ENCODE measurements at regions not wholly inside any gene's neighbourhood (a gene's known extent, or its start where the extent isn't known, plus 50 kb on each side); places are given as distances from the start of the nearest gene placed in this dataset.
"Not testable (repeated sequence)": the region's sequence is repeated elsewhere in the genome, so short reads cannot be mapped to it uniquely, and the experiment has no call there.

DNA sequence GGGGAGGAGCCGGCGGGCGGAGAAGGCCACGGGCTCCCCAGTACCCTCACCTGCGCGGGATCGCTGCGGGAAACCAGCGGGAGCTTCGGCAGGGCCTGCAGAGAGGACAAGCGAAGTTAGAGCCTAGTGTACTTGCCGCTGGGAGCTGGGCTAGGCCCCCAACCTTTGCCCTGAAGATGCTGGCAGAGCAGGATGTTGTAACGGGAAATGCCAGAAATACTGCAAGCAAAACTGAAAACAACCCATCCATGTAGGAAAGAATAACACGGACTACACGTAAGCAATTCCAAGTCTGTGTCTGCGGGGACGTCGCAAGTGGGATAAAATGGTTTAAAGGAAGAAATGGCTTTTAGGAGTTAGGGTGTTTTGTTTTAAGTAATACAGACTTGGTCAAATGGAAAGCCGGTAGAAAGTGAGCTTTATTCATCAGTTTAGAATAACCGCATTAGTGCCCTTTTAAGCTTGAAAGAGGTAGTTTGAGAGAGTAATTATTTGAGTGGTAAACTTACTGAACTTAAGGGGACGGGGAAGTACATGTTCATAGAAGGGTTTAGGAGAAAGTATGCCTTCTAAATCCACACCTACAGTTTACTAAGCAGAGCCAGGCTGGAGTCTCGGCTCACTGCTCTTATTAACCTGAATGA is 121.3 kb upstream of the NIPA1 start:
- not testable (repeated sequence) for FAIRE-seq; DNase-seq (ENCODE audit: low spot score)

DNA sequence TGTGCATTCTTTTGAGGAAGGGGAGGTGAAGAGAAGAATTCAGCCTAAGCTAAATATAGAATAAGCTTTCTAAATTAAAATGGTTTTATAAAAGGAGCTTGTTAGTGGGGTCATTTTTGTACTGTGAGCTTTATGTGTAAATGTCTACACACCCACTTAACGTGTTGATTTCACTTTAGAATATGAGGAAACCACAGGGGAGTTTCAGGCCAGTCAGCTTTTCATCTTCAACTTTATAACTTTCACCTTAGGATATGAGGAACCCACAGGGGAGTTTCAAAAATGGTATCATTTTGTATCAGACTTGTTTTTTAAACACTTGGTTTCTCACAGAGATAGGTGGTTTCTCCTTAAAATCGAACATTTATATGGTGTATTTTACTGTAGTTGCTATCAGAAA is 120.7 kb upstream of the NIPA1 start:
- FAIRE-seq = not testable (repeated sequence)

DNA sequence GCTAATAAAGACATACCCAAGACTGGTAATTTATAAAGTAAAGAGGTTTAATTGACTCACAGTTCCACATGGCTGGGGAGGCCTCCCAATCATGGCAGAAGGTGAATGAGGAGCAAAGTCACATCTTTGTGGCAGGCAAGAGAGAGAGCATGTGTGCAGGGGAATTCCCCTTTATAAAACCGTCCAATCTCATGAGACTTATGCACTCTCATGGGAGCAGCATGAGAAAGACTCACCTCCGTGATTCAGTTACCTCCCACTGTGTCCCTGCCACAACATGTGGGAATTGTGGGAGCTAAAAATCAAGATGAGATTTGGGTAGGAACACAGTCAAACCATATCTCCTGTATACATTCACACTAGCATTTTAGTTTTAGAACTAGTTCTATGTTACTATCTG is 101.7 kb upstream of the NIPA1 start:
- FAIRE-seq; DNase-seq (ENCODE audit: low spot score): not testable (repeated sequence)

More for the DNA sequence above, 120.7 kb upstream of the NIPA1 start:
- not testable (repeated sequence) for DNase-seq (ENCODE audit: low spot score)

DNA sequence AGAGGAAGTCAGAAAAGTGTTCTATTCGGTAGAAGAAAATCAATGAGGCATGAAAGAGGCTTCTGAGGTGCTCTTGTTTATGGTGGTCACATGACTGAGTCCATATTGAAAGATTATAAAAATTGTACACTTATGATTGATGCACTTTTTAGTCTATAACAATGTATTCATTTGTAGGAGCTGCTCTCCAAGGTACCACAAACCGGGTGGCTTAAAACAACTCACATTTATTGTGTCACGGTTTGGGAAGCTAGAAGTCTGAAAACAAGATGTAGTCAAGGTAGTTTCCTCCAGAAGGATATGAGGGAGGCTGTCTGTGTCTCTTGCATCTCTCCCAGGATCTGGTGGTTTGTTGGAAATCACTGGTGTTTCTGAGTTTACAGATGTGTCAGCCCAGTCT is 86.6 kb upstream of the NIPA1 start:
- FAIRE-seq; DNase-seq (ENCODE audit: low spot score): not testable (repeated sequence)

DNA sequence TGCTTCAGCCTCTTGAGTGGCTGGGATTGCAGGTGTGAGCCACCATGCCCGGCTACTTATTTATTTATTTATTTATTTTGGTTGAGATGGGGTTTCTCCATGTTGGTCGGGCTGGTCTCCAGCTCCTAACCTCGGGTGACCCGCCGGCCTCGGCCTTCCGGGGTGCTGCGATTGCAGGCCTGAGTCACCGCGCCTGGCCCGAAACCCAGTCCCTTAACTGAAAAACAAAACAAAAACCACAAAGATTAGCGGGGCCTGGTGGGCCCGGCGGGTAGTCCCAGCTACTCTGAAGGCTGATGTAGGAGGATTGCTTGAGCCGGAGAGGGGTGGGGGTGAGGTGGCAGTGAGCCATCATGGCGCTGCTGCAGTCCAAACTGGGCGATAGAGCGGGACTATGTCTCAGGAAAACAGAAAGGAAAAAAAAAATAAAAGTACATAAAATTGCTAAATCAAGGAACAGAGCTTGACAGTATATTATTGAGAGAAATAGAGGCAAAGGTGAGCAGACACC is 75.6 kb upstream of the NIPA1 start:
- not testable (repeated sequence) for DNase-seq (ENCODE audit: low spot score); FAIRE-seq

DNA sequence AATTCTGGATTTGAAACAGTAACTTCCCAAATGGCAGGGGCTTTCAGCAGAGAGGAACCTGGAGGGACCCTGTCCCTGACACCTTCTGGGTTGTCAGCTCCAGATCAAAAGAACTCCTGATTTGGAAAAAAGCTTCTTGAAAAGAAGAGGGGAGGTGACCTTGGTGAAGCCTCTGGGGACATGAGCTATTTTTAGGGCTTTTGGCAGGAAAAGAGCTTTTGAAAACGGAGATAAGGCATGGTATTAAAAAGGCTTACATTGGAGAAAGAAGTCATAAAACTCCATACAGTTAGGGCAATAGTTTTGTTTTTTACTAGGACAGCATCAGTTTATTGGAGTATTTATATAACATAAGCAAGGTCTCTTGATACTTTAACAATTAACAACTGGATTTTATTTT is 72.5 kb upstream of the NIPA1 start:
- not testable (repeated sequence) for DNase-seq (ENCODE audit: low spot score); FAIRE-seq

DNA sequence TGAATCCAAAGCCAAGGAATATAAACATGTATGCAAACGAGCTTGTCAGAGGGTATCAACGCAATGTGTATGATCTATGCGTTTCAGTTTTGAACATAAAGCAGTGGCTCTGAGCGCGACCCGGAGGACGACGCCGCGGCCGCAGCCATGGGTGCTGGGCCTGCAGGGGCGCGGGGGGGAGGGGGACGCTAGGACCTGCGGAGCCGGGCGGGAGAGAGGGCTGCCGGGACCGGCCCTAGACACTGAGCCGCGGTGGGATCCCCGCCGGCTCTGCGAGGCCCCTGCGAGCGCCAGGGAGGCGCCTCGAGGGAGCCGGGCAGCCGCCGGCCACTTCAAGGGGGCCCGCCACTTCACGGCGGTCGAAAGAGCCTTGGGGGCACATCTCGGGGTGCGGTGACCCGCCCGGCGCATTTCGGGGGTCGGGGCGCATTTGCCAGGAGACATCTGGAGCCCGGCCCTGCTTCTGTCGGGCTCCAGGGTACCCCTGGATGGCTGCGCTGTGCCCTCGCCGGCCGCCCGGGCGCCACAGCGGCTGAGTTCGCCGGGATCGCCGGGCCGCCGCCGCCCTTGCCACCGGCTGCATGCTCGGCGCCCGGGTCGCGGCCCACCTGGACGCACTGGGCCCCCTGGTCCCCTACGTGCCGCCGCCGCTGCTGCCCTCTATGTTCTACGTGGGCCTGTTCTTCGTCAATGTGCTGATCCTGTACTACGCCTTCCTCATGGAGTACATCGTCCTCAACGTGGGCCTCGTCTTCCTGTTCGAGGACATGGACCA is 71.9 kb upstream of the NIPA1 start:
- not testable (repeated sequence) for FAIRE-seq; DNase-seq (ENCODE audit: low spot score)

DNA sequence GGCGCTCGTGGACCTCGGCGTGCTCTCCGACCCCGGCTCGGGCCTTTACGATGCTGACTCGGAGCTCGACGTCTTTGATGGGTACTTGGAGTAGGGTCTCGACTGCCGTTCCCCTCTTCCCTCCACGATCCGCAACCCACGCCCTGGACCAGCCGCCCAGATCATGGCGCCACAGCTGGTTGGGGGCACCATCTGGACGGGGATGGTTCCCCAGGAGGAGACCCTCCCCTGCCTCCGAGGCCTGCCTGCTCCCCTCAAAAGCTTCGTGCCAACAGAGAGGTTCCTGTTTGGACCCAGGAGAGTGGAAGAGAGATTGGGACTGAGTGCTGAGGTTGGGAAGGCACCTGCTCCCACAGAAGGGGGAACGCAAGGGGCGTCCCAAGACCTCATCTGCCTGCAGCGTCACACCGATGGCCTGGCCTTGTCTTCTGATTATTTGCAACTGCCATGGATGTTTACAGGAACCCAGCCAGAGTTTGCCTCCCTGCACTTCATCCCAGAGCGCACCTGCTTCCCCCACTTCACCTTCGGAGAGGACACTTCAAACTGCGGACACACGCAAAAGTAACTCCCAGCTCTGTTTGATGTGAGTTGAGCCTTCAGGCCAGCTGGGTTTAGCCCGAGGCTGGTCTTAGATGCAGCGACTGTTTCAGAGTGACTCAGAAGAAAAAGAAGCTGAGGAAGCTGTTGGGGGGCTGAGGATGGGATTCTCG is 71.2 kb upstream of the NIPA1 start:
- not testable (repeated sequence) for DNase-seq (ENCODE audit: low spot score); FAIRE-seq

DNA sequence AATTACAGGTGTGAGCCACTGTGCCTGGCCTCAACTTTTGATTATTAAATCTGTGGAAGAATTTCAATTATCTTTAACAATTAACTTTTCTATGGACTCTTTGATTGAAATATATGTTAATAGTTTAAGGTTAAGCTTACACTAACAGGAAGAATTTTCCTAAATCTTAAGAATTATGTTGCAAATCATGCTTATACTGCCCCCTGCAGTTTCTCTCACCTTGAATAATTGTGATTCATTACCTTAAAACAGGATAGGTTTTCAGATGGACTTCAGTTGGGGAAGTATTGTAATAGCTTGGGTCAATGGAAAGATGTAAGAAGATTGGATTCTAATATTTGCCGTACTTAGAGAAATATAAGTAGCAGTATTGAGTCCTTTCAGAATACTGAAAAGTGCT is 66.5 kb upstream of the NIPA1 start:
- FAIRE-seq; DNase-seq (ENCODE audit: low spot score): not testable (repeated sequence)

DNA sequence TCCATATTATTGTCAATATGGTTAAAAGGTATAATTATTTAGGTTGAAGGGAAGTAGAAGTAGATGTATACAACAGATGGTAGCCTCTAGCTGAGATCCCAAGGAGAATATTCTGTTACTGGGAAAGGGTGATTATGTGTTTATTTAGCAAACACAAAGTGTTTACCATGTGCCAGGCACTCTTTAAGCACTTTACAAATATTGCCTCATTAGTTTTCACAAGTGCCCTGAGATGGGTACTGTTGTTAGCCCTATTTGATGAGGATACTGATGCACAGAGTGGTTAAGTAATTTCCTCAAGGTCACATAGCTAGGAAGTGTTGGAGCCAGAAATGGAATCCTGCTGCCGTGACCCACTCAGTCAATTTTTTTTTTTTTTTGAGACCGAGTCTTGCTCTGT is 60.3 kb upstream of the NIPA1 start:
- FAIRE-seq; DNase-seq (ENCODE audit: low spot score): not testable (repeated sequence)

DNA sequence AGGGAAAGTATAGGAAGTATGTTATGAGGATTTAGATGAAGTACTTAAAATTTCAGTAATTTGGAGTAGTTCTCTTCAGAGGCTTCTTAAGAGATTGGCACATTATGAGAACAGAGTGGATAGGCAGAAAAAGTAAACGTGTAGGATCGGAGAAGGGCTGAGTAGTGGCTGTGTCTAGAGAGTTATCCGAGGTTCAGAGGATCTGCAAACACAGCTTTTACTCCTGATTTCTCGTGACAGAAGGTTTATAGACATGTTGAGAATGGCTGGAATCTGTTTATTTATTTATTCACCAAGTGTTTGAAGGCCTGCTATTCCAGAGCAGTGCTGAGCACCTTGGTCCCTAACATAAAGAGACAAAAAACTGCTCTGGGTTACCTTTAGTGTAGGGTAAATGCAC is 51.4 kb upstream of the NIPA1 start:
- not testable (repeated sequence) for FAIRE-seq; DNase-seq (ENCODE audit: low spot score)

DNA sequence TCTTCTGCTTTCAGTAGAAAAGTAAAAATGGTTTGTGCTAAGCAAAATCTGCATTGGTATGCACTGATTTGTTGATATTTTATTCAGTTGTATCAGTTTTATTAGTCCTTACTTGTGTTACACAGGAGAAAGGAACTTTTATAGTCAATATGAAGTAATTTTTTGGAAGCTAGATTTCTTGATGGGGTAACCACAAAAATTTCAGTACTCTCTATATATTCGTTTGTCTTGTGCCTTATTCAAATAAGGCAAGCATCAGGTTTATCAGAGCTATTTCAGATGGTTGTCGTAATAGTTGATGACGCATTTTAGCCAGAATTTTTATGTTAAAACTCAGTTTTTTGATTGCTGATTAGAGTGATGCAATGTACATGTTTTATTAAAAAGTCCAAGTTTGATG is 50.7 kb upstream of the NIPA1 start:
- FAIRE-seq (no peak), DNase-seq (ENCODE audit: low spot score) (no peak)

DNA sequence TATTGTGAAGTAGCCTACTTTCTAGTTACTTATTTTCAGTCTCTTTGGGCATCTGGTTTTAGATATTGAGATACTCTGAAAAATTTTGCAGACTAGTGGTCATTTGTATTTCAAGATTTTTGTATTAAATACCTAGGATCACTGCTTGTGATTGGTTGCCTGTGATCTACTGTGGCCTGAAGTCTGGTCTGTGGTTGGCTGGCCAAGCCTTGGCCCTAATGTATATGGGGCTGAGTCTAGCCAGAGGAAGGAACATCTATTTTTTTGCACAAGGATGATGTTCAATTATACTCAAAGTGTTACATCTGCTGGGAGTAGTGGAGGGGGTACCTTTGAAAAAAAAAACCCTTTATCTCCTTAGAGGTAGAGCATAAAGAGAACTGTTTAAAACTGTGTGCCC is 50.2 kb upstream of the NIPA1 start:
- FAIRE-seq; DNase-seq (ENCODE audit: low spot score): not testable (repeated sequence)
